ENCODE measurements at regions not wholly inside any gene's neighbourhood (a gene's known extent, or its start where the extent isn't known, plus 50 kb on each side); places are given as distances from the start of the nearest gene placed in this dataset.

GRCh38 chr15:39230205-39230907 lies 350.5 kb upstream of the THBS1 start (continued):
- TF ChIP-seq, protein P1, sequence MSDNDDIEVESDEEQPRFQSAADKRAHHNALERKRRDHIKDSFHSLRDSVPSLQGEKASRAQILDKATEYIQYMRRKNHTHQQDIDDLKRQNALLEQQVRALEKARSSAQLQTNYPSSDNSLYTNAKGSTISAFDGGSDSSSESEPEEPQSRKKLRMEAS (IDR thresholded peaks at IDR 0.05; ENCODE audit: low read depth), result peak; percentile 86; the same call in 1 of the 2 replicates
- TF ChIP-seq SIN3A (IDR thresholded peaks at IDR 0.05; ENCODE audit: borderline replicate concordance, low read depth, low read length) (peak; percentile 9; the same call in 1 of the 2 replicates), EP300 (IDR thresholded peaks at IDR 0.05; ENCODE audit: borderline replicate concordance in 1 of 2, low read depth in 1 of 2, low read length in 1 of 2) (peak in 1 of 2 experiments; percentile 28; a peak in 1 of 4 replicates), CTCF (IDR thresholded peaks at IDR 0.05) (no peak)

GRCh38 chr15:39230908-39231285 lies 350.0 kb upstream of the THBS1 start:
- TF ChIP-seq FOXJ3 (CRISPR knock-in tag; IDR thresholded peaks at IDR 0.05) (no peak), GABPA (IDR thresholded peaks at IDR 0.05; ENCODE audit: low read depth) (no peak), TAF1 (IDR thresholded peaks at IDR 0.05; ENCODE audit: borderline replicate concordance, low read depth, low read length) (no peak), NFIC (IDR thresholded peaks at IDR 0.05; ENCODE audit: borderline replicate concordance) (no peak)
- TF ChIP-seq, protein P1 (IDR thresholded peaks at IDR 0.05; ENCODE audit: low read depth), result no peak
- H3K4me3 ChIP-seq (ENCODE audit: low read depth in 2 of 2, low read length in 1 of 2), result no peak overlapping the region
- no peaks in the 10 kb centered on the region for H3K79me2 ChIP-seq (ENCODE audit: insufficient read depth)
- ChIA-PET CTCF (no interaction called here), POLR2A (no interaction called here)
- peaks cover 33% of the 10 kb centered on the region for H3F3A ChIP-seq (replicated peaks; ENCODE audit: insufficient read depth)
- H3K4me1 ChIP-seq (ENCODE audit: control insufficient read depth in 1 of 2, insufficient read depth in 2 of 2, low read depth in 1 of 2, low read length in 1 of 2), result peaks cover 20 to 35% of the 10 kb centered on the region in 2 experiments
- no peaks in the 10 kb centered on the region for H3K27me3 ChIP-seq (ENCODE audit: insufficient read depth)
- no peak overlapping the region for H3K9ac ChIP-seq
- H3K9me3 ChIP-seq, result no peaks in the 10 kb centered on the region
- peak overlapping the region; percentile 80; the same call in 1 of the 2 replicates for H2AFZ ChIP-seq (ENCODE audit: low read depth)
- H3K9me2 ChIP-seq, result no peaks in the 10 kb centered on the region
- no peaks in the 10 kb centered on the region for H3K36me3 ChIP-seq (replicated peaks in 1 of 2; ENCODE audit: control insufficient read depth in 1 of 2, insufficient read depth in 2 of 2, low read length in 1 of 2)
- H3K4me2 ChIP-seq, result 0 out of 2 replicates have a peak overlapping the region, but pooled peaks have one; percentile 31
- peak overlapping the region; percentile 72 to 83 for H3K27ac ChIP-seq (ENCODE audit: low read depth in 2 of 2, low read length in 1 of 2)
- WGBS (ENCODE audit: low lambda C conversion rate), result 95% methylated on average over 1 of the region's 1 CpG
- no peaks in the 10 kb centered on the region for H4K20me1 ChIP-seq (ENCODE audit: insufficient read depth)
- DNase-seq, result no peak

DNA sequence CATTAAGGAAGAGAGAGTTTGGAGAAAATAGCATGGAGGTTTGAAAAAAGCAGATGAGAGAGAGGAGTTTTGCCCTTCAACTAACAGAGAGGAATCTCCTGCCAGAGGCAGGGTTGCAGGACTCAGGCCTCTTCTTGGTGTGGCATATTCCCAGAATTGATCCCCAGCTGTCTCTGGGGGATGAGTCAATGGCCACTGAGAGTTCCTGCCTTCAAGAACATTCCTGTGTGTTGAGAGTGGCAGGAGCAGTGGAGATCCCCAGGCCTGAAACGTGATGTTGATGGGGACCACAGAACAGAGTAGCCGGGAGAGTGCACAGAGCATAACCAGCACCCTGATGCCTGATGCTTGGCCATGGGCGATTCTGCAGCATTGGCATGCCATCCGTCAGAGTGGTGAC lies 348.4 kb upstream of the THBS1 start:
- Histone ChIP-seq H3K27ac (ENCODE audit: low read depth in 2 of 2, low read length in 1 of 2) (peak overlapping the region; percentile 48 to 83), H3K4me2 (peak overlapping the region; percentile 23; the same call in 1 of the 2 replicates), H3K36me3 (replicated peaks in 1 of 2; ENCODE audit: control insufficient read depth in 1 of 2, insufficient read depth in 2 of 2, low read length in 1 of 2) (no peaks in the 10 kb centered on the region), H3K4me1 (ENCODE audit: control insufficient read depth in 1 of 2, insufficient read depth in 2 of 2, low read depth in 1 of 2, low read length in 1 of 2) (peaks cover 20 to 35% of the 10 kb centered on the region in 2 experiments), H3K4me3 (ENCODE audit: low read depth in 2 of 2, low read length in 1 of 2) (no peak overlapping the region), H2AFZ (ENCODE audit: low read depth) (peak overlapping the region; percentile 43; the same call in 1 of the 2 replicates), H3K79me2 (ENCODE audit: insufficient read depth) (no peaks in the 10 kb centered on the region), H3K9ac (peak overlapping the region; percentile 60), H4K20me1 (ENCODE audit: insufficient read depth) (no peaks in the 10 kb centered on the region), H3K9me3 (no peaks in the 10 kb centered on the region), H3K27me3 (ENCODE audit: insufficient read depth) (no peaks in the 10 kb centered on the region), H3F3A (replicated peaks; ENCODE audit: insufficient read depth) (peaks cover 33% of the 10 kb centered on the region), H3K9me2 (no peaks in the 10 kb centered on the region)
- WGBS (ENCODE audit: low lambda C conversion rate), result 51% methylated on average over 4 of the region's 4 CpGs
- CTCF ChIA-PET, result no interaction called here
- POLR2A ChIA-PET, result no interaction called here
- peak; percentile 7 for DNase-seq
- no peak for TF ChIP-seq CTCF (IDR thresholded peaks at IDR 0.05)
- peak; percentile 89 for TF ChIP-seq JUND (IDR thresholded peaks at IDR 0.05)
- TF ChIP-seq RFX5 (IDR thresholded peaks at IDR 0.05; ENCODE audit: low read length), result no peak
- 0 out of 2 replicates have a peak, but pooled peaks have one; percentile 10 for TF ChIP-seq USF1 (IDR thresholded peaks at IDR 0.05; ENCODE audit: borderline replicate concordance, low read depth)
- TF ChIP-seq EZH2phosphoT487 (IDR thresholded peaks at IDR 0.05; ENCODE audit: borderline replicate concordance, low read depth), result no peak
- TF ChIP-seq, protein P2, sequence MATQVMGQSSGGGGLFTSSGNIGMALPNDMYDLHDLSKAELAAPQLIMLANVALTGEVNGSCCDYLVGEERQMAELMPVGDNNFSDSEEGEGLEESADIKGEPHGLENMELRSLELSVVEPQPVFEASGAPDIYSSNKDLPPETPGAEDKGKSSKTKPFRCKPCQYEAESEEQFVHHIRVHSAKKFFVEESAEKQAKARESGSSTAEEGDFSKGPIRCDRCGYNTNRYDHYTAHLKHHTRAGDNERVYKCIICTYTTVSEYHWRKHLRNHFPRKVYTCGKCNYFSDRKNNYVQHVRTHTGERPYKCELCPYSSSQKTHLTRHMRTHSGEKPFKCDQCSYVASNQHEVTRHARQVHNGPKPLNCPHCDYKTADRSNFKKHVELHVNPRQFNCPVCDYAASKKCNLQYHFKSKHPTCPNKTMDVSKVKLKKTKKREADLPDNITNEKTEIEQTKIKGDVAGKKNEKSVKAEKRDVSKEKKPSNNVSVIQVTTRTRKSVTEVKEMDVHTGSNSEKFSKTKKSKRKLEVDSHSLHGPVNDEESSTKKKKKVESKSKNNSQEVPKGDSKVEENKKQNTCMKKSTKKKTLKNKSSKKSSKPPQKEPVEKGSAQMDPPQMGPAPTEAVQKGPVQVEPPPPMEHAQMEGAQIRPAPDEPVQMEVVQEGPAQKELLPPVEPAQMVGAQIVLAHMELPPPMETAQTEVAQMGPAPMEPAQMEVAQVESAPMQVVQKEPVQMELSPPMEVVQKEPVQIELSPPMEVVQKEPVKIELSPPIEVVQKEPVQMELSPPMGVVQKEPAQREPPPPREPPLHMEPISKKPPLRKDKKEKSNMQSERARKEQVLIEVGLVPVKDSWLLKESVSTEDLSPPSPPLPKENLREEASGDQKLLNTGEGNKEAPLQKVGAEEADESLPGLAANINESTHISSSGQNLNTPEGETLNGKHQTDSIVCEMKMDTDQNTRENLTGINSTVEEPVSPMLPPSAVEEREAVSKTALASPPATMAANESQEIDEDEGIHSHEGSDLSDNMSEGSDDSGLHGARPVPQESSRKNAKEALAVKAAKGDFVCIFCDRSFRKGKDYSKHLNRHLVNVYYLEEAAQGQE (IDR thresholded peaks at IDR 0.05; ENCODE audit: low read depth, low read length), result 0 out of 2 replicates have a peak, but pooled peaks have one; percentile 17
- peak; percentile 80 for TF ChIP-seq TEAD4 (IDR thresholded peaks at IDR 0.05; ENCODE audit: borderline replicate concordance, insufficient read depth)
- no peak for TF ChIP-seq FOXJ3 (CRISPR knock-in tag; IDR thresholded peaks at IDR 0.05)

All from SK-N-SH (cell line).